ENCODE measurements at regions not wholly inside any gene's neighbourhood (a gene's known extent, or its start where the extent isn't known, plus 50 kb on each side); places are given as distances from the start of the nearest gene placed in this dataset.

- TF ChIP-seq HNRNPLL (IDR thresholded peaks at IDR 0.05; ENCODE audit: low read depth, low read length, poor library complexity, severe bottlenecking): no peak
- no peak for TF ChIP-seq CAMTA2 (CRISPR knock-in tag; IDR thresholded peaks at IDR 0.05; ENCODE audit: borderline replicate concordance)
Observed at GRCh38 chr4:22986262-22986661, 293.5 kb downstream of the GBA3 start.

Data from HepG2 (cell line).